Stimulated activated CD4-positive, alpha-beta T cell treated with anti-CD3 and anti-CD28 coated beads, Interleukin-1b, Interleukin-23, amount 100 ng/mL, for 24 hours (primary cell): ENCODE measurements at regions not wholly inside any gene's neighbourhood (a gene's known extent, or its start where the extent isn't known, plus 50 kb on each side); places are given as distances from the start of the nearest gene placed in this dataset.
"Not testable (repeated sequence)": the region's sequence is repeated elsewhere in the genome, so short reads cannot be mapped to it uniquely, and the experiment has no call there.

Source experiments
- DNase-seq, 4 experiments: peaks; one replicate each; pipeline ENCODE4 v3.0.0-alpha.2; 2020; ENCODE audit warnings: low read depth in 4 of 4, low spot score in 1 of 4

DNA sequence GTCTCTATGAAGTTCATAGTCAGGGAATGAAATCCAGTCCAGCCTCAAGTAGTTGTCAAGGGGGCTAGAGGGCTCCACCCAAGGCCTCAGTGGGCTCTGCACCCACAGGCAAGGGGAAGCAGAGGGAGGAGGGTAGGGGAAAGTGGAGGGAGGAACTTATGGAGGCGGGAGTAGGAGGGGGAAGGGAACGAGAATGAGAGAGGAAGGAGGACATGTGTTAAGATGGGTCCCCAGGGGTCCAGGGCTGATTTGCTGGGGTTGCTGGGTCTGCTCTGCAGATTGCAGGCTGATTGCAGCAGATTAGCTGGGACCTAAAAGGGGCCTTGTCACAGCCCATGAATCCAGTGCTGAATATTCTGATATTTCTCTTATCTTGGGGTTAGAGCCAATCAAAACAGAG, 166.9 kb upstream of the IL12B start:
- DNase-seq = no peak

DNA sequence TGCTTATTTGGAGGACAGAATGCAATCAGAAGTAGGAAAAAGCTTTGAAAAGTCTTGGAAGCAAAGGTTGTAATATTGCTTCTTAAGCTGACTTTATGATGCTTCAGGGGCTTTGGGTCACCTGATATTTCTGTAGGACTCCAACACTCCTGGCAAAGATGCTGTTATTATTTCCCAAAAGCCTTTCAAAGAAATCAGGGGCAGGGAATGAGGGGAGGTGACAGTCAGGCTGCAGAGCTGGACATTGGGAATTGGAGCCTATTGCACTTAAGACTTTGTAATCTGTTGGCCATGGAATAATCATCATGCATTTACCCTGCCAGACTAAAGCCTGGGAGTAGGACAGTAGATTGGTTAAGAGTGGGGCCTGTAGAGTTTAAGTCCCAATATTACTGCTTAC, 168.3 kb upstream of the IL12B start:
- no peak for DNase-seq

DNA sequence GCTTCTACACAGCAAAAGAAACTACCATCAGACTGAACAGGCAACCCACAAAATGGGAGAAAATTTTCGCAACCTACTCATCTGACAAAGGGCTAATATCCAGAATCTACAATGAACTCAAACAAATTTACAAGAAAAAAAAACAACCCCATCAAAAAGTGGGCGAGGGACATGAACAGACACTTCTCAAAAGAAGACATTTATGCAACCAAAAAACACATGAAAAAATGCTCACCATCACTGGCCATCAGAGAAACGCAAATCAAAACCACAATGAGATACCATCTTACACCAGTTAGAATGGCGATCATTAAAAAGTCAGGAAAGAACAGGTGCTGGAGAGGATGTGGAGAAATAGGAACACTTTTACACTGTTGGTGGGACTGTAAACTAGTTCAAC, 171.8 kb upstream of the IL12B start:
- DNase-seq = not testable (repeated sequence)

- no peak for DNase-seq
Observed at GRCh38 chr5:159503236-159503635, 172.9 kb upstream of the IL12B start.

DNA sequence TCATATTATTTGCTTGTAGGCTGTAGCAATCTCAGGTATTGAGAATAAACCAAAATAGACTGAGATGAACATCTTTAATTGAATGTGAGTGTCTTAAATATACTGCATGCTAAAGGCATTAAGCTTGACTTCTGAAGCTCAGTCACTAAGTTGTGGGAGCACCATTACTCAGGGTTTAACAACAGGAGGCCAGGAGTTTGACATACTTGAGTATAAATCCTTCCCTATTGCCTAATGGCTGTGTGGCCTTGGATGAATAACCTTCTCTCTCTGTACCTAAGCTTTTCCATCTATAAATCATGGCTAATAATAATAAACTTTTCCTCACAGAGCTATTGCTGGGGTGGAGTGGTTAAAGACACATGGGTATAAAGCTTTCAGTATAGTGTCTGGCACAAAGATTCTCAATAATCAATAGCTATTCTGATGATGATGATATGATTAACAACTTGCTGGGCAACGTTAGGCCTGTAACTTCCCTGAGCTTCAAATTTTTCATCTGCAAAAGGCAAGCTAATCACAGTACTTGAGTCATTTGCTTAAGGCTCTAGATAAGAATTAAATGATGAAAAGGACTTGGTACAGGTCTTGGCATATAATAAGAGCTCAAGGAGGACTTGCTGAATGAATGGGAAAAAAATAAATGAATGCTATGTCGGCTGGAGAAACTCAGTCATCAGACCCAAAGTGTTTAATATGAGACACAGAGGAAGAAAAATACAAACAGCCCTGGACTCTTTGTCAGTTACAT, 174.0 kb upstream of the IL12B start:
- DNase-seq = no peak

- no peak for DNase-seq
Observed at GRCh38 chr5:159504857-159505304, 174.6 kb upstream of the IL12B start.

DNA sequence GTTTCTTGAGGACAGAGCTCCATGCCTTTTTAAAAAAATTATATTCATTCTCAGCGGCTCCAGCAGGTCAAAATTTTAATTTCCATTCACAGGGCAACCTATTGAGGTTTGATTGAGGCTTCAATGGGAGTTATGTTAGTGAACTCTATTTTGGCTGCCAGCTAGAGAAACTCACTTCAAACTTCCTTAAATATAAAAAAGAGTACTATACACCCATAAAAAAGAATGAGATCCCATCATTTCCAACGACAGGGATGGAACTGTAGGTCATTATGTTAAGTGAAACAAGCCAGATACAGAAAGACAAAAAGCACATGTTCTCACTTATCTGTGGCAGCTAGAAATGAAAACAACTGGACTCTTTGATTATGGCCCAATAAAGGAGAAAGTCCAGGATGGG, 176.8 kb upstream of the IL12B start:
- no peak for DNase-seq

GRCh38 chr5:159507661-159508060, 177.4 kb upstream of the IL12B start:
- no peak for DNase-seq

DNA sequence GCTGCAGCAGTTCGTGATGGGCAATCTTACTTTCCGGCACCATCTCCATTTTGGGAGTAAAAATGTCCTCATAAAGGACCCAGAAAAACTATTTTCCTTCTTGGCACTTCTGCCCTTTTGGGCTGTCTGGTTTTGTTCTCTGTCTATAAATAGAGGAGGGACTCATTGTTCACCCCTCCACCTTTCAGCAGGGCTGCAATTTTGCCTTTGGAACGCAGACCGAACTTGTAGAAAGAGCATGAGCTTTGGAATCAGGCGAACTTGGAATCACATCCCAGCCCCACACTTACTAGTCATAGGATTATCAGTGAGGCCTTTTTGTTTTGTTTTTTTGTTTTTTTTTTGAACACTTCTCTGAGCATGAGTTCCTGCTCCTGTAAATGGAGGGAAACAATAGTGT, 178.1 kb upstream of the IL12B start:
- DNase-seq = no peak

DNA sequence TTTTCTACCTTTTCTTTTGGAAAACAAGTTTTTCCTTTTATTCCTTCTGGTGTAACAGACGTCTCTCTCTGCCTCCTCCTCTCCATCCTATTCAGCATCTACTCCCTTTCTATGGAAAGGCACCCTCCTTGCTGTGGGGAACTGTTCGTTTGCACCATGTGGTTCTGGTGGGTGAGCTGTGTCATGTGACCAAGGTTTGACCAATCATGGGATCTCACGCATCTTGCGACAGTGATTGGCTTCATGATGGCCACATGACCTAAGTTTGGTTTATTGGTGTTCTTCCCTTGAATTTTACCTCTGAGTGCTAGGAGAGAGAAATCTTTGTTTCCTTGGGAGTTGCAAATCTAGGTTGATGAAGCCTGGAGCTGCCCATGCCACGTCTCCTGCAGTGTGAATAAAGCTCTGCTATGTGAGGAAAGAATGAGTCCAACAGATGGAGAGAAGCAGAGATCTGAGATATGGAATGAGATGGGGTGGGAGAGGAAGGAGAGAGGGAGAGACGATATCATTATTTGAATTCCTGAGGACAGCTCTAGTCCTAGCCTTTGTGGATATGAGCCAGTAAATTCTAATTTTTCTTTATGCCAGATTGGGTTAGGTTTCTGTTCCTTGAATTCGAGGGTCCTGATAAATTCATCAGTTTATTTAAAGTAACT, 178.8 kb upstream of the IL12B start:
- no peak for DNase-seq

DNA sequence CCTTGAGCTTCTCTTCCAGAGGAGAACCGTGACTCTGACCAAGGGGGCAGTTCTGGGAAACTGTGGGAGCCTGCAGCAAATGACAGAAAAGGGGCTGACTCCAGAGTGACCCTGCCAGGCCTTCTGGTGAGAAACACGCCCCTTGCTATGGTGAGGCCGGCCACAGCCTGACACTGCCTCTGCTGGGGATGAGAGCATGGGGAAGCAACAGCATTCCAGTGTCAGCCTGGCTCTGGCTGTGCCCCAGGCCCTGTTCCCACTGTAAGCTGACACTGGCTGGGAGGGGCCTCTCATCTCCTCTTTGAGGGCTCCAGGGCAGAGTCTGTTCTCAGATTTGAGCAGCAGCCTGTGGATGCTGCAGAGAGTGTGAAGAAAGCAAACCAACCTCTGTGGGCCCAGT, 180.0 kb upstream of the IL12B start:
- no peak for DNase-seq

DNA sequence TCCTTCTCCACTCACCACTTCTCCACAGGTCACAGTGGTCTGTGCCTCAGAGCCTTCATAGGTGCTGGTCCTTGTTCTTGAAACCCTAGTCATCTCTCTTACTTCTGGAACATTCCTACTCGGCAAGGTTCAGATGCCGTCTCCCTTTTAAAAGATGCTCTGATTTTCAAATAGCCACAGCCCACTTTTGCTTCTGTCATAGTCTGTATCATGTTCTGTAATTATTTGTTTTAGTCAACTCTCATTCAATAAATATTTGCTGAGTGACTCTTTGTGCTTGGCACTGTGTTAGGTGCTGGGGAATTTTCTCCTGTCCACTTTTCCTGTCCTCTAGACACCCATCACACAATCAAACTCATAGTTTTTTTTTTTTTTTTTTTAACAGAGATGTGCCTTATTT, 181.3 kb upstream of the IL12B start:
- no peak for DNase-seq

GRCh38 chr5:159512064-159512463, 181.8 kb upstream of the IL12B start:
- no peak for DNase-seq

GRCh38 chr5:159514229-159514810, 184.0 kb upstream of the IL12B start:
- DNase-seq = no peak

DNA sequence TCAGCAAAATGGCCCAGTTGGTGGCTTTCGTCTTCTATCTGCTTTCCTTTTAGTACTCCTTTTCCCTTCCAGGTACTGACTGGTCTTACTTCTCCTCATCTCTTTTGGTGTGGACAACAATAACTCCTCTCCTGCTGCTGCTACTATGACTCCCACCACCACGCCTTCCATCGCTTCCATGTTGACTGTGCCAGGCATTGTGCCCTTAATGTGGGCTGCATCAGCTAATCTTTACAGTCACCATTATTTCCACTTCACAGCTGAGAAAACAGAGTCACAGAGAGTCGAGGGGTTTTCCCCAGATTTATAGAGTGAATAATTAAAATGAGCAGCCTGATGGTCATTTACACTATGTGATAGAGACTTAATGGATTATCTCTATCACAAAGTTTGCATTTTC, 184.9 kb upstream of the IL12B start:
- no peak for DNase-seq

- peak; percentile 29 to 72 (median 63) for DNase-seq
Observed at GRCh38 chr5:159515909-159516415, 185.7 kb upstream of the IL12B start.

- no peak for DNase-seq
Observed at GRCh38 chr5:159518371-159518770, 188.1 kb upstream of the IL12B start.

DNA sequence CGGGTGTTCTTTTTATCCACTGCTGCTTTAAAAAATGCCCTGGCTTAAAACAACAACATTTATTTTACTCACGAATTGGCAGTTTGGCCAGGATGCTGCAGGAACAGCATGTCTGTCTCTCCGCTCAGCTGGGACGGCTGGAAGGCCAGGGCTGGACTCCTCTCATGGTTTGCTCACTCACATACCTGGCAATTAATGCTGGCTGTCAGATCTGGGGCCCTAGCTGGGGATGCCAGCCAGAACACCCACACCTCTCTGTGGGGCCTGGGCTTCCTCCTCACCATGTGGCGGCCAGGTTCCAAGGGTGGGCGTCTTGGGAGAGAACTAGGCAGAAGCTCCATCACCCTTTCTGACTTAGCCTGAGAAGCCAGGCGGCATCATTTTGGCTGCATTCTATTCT, 189.1 kb upstream of the IL12B start:
- no peak for DNase-seq

- DNase-seq = no peak
Observed at GRCh38 chr5:159522841-159523240, 192.6 kb upstream of the IL12B start.

GRCh38 chr5:159524279-159524678, 194.0 kb upstream of the IL12B start:
- DNase-seq = not testable (repeated sequence)

- DNase-seq = no peak
Observed at GRCh38 chr5:159525117-159525516, 194.8 kb upstream of the IL12B start.

- DNase-seq = no peak
Observed at GRCh38 chr5:159527546-159528254, 197.4 kb upstream of the IL12B start.
